HG03457 (cell line): ENCODE measurements at regions not wholly inside any gene's neighbourhood (a gene's known extent, or its start where the extent isn't known, plus 50 kb on each side); places are given as distances from the start of the nearest gene placed in this dataset.

Experiments used
- ATAC-seq: cut with Tn5 transposase; IDR thresholded peaks from one replicate; pipeline ENCODE4 v1.9.1; 2021; ENCODE audit warnings: moderate number of reproducible peaks; ENCODE audit not compliant: unreplicated experiment

- ATAC-seq, result no peak
These were observed 135.5 kb downstream of the NUAK1 start for GRCh38 chr12:106003297-106003696.

- ATAC-seq, result no peak
These were observed 134.5 kb downstream of the NUAK1 start for GRCh38 chr12:106004289-106004688.

GRCh38 chr12:106006382-106006781 is 132.4 kb downstream of the NUAK1 start:
- no peak for ATAC-seq

GRCh38 chr12:106006940-106007339 is 131.8 kb downstream of the NUAK1 start:
- ATAC-seq, result no peak

GRCh38 chr12:106010741-106011140 is 128.0 kb downstream of the NUAK1 start:
- ATAC-seq, result no peak
